OCI-LY1 (cell line): ENCODE measurements at regions not wholly inside any gene's neighbourhood (a gene's known extent, or its start where the extent isn't known, plus 50 kb on each side); places are given as distances from the start of the nearest gene placed in this dataset.

ENCODE experiments used
- EZH2 ChIP-seq: fragments of 200-600 bp; sonication (generic), shearing (Covaris generic); IDR thresholded peaks from 2 replicates; pipeline ENCODE4 v1.8.0; 2017; ENCODE audit warnings: borderline replicate concordance, mixed run types, mild to moderate bottlenecking, antibody characterized with exemption, low read length, moderate library complexity, mixed read lengths
- TF ChIP-seq, protein P1 (sequence below): fragments of 200-600 bp; sonication (generic), shearing (Covaris generic); IDR thresholded peaks from 2 replicates; pipeline ENCODE4 v1.5.1; 2017; ENCODE audit warnings: mild to moderate bottlenecking, antibody characterized with exemption, low read length, moderate library complexity, mixed read lengths

DNA sequence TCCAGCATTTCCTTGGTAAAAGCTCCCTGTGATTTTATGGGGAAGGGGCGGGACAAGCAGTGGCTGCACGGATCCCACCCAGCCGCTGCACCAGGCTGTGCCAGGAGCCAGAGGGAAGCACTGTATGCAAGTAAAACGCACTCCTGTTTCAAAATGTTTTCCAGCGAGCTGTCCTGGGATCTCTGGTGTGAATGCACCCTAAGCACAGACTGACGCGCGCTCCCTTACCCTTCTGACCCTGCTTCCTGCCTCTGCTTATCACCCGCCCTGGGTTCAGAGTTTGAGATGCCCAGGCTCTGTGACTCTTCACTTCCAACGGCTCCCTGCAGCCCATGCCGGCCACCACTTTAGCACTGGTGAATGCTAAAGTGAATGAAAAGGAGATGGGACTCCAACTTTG lies 131.2 kb downstream of the RHOU start:
- TF ChIP-seq, protein P1, sequence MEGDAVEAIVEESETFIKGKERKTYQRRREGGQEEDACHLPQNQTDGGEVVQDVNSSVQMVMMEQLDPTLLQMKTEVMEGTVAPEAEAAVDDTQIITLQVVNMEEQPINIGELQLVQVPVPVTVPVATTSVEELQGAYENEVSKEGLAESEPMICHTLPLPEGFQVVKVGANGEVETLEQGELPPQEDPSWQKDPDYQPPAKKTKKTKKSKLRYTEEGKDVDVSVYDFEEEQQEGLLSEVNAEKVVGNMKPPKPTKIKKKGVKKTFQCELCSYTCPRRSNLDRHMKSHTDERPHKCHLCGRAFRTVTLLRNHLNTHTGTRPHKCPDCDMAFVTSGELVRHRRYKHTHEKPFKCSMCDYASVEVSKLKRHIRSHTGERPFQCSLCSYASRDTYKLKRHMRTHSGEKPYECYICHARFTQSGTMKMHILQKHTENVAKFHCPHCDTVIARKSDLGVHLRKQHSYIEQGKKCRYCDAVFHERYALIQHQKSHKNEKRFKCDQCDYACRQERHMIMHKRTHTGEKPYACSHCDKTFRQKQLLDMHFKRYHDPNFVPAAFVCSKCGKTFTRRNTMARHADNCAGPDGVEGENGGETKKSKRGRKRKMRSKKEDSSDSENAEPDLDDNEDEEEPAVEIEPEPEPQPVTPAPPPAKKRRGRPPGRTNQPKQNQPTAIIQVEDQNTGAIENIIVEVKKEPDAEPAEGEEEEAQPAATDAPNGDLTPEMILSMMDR: no peak
- TF ChIP-seq EZH2: no peak
